GM12874 (cell line): ENCODE measurements at regions not wholly inside any gene's neighbourhood (a gene's known extent, or its start where the extent isn't known, plus 50 kb on each side); places are given as distances from the start of the nearest gene placed in this dataset.

ENCODE experiments used
- CTCF ChIP-seq: IDR thresholded peaks from 2 replicates; pipeline ENCODE4 v1.5.1; 2011; ENCODE audit warnings: low read depth, mild to moderate bottlenecking, control low read depth, low read length, moderate library complexity; ENCODE audit not compliant: insufficient read depth

GRCh38 chr12:5114436-5114835 is 70.8 kb downstream of the KCNA5 start:
- TF ChIP-seq CTCF, result no peak

- no peak for TF ChIP-seq CTCF
Measured at GRCh38 chr12:5123921-5124320, 80.2 kb downstream of the KCNA5 start.

GRCh38 chr12:5124401-5124800 is 80.7 kb downstream of the KCNA5 start:
- no peak for TF ChIP-seq CTCF

DNA sequence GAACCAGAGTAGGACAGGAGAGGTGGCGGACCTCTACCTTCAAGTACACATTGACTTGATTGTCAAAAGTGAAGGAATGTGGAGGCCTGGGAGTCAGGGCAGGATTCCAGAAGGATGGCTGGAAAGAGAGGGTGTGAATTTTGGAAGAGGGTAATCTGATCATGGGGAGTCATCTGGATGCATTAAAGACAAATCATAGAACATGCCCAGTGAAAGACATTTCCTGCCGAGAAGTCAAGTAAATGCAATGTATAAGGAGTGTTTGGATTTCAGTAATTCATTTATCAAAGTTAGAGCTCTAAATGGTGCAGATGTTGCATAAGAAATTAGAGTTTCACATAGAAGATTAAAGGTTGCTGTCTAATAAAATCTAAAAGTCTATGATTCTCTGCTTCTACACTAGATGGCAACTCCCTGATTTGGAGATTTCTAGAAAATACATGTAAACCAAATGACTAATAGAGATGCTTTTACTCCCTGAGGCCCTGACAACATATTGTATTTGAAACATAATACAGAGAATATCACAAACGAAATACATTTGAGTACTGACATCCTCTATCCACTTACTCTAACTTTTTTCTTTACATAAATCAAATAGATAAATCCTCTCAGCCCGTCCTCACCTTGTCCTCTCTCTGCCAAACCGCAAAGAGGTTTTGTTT is 91.3 kb downstream of the KCNA5 start:
- no peak for TF ChIP-seq CTCF

GRCh38 chr12:5138256-5138655 is 94.6 kb downstream of the KCNA5 start:
- no peak for TF ChIP-seq CTCF

GRCh38 chr12:5138845-5139244 is 95.2 kb downstream of the KCNA5 start:
- no peak for TF ChIP-seq CTCF

DNA sequence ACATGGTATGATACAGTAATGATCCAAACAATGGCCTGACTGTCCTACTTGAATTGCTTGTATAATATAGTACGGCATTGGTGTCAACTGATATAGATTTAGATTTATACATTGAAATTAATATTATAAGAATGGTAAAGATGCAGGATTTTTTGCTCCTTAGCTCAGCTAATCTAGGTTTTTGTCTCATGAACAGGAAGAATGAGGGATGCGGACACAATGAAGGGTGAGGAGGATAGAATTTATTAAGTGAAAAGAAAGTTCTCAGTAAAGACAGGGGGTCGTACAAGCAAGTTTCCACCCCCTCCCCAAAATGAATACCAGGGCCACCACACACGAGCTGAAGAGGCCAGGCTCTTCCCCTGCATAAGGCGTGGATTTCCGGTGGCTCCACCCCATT is 96.1 kb downstream of the KCNA5 start:
- no peak for TF ChIP-seq CTCF
